NCI-H2029 (cell line): ENCODE measurements at regions not wholly inside any gene's neighbourhood (a gene's known extent, or its start where the extent isn't known, plus 50 kb on each side); places are given as distances from the start of the nearest gene placed in this dataset.

Experiments used
- DNase-seq: peaks from one replicate; lab custom pipeline; 2025; lab: John Stamatoyannopoulos, UW

GRCh38 chr6:26197933-26198721 is 110.9 kb downstream of the HFE start:
- DNase-seq: peak; percentile 50

GRCh38 chr6:26198722-26199056 is 111.5 kb downstream of the HFE start:
- no peak for DNase-seq

GRCh38 chr6:26199057-26199772 is 112.0 kb downstream of the HFE start:
- peak; percentile 95 for DNase-seq

DNA sequence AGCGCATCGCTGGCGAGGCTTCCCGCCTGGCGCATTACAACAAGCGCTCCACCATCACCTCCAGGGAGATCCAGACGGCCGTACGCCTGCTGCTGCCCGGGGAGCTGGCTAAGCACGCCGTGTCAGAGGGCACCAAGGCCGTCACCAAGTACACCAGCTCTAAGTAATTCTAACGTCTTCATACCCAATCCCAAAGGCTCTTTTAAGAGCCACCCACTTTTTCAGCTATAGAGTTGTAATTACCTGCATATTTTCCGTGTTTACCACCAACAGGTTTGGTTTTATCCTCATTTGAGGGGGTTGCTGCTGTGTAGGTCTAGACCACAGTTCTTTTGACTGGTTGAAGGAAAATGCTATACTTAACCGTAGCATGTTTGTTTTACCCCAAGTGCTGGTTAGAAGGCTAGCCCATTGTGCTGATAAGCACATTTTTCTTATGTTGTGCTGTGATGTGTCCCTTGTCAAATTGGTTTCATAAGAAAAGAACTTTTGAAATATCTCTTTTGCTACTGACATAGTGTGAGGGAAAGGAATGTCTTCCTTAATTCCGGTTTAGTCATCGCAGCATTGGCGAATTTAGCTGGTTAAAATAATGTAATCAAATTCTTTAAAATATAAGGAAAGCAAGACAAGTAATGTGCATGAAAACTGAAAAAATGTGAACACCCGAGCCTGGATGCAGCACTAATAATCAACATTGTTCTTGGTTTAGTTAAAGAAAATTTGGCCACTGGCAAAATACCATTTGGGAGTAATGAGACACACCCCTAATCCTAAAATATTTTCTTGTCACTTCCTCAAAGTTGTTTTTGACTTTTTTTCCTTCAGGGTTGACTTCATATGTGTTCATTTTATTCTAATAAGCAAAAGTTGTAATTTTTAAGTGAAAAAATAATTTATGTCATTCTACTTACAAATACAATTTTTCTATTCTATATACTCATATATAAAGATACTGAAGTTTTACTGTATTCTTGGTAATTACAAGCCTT is 112.8 kb downstream of the HFE start:
- no peak for DNase-seq

DNA sequence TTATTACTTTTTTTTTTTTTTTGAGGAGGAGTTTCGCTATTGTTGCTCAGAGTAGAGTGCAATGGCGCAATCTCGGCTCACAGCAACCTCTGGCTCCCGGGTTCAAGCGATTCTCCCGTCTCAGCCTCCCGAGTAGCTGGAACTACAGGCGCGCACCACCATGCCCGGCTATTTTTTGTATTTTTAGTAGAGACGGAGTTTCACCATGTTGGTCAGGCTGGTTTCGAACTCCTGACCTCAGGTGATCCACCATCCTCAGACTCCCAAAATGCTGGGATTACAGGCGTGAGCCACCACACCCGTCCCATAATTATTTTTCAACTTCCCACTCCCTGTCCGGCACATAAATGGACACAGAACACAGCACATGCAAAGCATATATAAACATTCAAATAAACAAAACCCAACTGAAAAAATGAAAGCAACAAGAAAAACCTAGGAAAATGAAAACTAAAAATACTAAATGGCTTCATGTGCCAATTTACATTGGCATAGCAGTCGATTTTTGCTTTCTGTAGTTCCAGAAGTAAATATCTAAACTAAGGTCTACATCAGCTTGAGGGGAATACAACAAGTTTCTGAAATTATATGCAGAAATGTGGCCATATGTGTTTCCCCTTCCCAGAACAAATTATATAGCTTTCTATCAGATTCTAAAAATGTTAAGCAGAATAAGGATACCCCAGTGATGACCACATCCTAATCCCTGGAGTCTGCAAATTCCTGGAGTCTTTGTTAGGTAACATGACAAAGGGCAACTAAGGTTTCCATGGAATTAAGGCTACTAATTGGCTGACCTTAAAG is 113.9 kb downstream of the HFE start:
- DNase-seq: no peak

DNA sequence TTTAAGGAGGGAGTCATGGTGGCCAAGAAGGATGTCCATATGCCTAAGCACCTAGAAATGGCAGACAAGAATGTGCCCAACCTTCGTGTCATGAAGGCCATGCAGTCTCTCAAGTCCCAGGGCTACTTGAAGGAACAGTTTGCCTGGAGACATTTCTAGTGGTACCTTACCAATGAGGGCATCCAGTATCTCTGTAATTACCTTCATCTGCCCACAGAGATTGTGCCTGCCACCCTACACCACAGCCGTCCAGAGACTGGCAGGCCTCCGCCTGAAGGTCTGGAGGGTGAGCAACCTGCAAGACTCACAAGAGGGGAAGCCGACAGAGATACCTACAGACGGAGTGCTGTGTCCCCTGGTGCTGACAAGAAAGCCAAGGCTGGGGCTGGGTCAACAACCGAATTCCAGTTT is 115.0 kb downstream of the HFE start:
- DNase-seq: no peak

DNA sequence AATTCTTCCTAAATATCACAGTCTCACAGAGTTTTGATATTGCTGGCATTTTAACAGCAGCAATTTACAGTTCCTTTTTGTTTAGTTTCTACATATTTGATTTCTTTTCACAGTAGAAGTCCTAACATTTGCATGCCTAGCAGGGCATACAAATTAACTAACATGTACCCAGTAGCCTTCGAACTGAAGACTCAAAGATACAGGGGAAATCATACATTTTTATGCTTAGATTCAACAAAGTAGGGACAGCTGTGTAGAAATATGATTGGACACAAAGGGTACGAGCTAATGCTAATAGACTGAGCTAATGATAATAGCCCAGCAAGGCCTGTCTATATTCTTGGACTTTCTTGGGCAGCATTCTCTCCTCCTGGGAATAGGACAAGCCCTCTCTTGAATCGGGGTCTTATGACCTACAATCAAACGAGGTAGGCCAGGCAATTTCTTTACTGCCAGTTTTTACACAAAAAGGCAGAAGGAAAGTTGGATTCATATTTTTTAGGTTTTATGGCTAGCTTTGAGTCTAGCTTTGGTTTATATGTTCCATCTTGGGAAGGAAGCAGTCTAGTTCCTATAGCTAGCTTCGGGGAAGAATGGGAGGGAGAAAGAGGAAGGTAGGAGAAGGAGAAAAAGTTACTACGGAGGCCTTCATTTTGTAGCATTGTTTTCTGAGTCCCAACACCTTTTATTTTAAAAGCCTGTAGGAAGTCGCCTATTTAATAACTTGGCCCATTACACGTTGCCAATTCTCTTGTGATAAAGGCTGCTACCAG is 115.8 kb downstream of the HFE start:
- DNase-seq: no peak

- DNase-seq: peak; percentile 99
These were observed 117.3 kb downstream of the HFE start for GRCh38 chr6:26204332-26205160.

DNA sequence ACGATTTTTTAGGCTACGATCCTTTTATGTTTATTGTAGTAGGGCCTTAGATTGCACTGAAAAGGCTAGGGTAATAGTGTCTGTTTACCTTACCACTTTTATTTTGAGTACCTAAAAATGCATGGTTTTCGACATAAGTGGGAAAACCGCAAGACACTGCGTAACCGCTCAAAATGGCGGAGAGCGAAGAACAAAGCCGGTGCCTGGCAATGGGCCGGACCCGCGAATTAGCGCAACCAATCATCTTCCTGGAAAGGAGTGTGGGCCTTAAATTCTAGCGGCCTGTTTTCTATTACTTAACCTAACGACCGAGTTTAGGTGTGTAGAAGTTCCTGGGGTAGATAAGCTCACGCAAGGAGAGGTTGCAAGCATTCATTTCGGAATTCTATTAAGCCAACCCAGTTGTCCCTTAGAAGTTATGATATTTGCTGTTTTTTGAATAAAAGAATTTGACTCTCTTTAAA is 118.0 kb downstream of the HFE start:
- DNase-seq: peak; percentile 96

DNA sequence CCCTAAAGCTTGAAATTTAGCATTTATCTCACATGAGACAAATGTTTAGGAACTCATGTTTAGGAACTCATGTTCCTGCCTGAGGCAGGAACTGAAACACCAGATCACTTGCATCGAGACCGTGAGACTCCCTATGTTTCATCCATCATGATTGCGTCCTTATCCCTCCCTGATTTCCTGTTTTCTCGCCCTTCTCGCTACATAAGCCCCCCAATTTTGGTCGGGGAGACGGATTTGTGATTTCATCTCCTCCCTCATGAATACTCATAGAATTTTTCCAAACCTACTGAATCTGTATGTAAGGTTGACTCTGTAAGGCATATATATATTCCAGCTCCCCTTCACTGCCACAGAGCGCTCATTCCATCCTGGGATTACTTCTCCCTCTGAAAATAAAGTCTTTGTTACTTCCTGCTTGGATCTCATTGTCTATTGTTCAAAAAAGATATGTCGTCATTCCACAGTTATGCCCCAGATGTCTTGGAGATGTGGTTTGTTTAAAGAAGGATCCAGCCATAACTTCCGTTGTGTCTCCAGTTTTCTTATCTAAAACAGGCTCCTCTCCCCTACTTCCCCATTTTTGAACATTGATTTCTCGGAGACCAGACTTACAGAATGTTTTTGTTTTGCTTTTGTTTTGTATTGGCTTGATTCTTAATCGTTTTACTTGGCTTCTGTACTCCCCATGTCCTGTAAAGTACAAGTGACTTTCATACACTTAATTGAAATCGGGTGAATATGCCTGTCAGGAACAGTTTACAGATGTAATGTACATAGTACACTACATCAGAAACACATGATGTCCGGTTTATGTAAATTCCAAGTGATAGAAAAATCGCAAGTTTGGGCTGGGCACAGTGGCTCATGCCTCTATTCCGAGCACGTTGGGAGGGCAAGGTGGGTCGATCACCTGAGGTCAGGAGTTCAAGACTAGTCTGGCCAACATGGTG is 118.7 kb downstream of the HFE start:
- peak; percentile 46 for DNase-seq

DNA sequence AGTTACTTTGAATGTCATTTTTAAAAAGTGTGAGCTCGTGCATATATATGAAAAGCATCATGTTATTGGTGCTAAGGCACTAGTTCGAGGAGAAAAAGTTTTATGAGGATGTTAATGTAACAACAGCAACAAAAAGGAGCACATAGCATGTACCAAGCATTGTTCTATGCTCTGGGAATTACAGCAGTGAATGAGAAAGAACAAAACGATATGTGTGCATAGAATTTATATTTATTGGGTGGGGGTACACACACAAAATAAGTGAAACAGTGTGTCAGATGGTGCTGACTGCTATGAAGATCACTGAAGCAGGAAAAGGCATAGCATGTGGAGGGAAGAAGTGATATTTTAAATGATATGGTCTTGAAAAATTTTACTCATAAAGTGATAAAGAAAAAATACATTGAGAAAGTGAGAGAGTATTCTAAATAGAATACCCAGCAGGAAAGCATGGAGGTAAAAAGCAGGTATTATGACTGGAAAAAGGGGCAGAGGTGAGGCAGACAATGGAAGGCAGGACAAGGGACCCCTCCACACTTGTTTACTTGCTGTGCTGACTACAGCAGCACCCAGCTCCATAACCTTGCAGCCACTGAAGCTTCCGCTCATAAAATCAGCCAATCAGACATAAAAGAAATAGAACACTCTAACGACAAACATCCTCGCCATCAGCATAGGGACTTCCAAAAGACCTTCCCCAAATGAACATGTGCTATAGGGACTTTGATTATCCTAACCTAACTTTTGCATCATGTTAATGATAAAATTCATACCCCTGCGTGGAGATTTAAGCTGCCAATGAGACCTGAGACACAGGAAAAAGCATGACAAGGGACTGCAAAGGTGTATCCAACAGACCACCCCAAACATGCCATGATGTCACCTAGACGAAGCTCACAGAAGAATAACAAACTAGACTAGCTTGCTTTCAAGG is 119.9 kb downstream of the HFE start:
- no peak for DNase-seq

DNA sequence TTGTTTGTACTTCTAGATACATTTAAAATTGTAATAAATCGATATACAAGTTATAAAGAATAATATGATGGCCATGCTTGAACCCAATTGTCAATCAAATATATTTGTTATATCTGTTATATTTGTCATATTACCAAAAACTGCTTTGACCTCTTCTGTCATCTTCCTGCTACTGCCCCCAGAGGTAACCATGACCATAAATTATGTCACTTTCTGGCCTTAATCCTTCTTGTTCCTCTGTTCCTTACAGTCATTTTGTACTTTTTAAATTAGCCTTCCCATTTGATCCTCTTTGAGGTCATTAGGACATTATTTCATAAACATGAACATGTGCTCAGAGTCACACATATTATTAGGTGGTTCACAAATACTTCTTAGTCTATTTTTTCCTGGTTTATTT is 124.7 kb downstream of the HFE start:
- no peak for DNase-seq

DNA sequence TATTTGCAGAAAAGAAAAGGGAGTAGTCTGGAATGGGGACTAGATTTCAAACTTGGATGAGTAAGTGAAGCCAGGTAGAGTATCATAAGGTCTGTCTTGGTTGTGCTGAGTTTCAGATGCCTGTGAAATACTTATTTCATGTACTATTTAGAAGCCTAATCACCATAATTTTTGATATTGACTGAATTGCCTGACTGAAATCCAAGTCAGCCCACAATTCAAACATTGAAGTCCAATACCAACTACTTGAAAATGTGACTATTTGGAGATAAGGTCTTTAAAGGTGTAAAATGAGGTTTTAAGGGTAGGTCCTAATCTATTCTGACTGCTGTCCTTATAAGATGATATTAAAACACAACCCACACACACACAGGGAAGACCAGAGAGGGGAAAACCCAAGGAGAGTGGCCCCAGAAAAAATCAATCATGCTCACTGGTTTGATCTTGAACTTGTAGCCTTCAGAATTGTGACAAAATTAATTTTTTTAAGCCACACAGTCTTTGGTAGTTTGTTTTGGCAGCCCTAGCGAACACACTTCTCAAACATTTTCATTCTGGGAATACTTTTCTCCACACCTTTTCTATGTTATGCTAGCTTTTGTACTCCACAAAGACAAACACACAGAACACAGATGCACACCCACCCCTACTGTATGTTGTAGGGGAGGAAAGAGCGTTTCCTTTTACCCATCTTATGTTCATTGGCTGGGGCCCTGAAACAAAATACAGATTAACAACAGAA is 126.3 kb downstream of the HFE start:
- no peak for DNase-seq

DNA sequence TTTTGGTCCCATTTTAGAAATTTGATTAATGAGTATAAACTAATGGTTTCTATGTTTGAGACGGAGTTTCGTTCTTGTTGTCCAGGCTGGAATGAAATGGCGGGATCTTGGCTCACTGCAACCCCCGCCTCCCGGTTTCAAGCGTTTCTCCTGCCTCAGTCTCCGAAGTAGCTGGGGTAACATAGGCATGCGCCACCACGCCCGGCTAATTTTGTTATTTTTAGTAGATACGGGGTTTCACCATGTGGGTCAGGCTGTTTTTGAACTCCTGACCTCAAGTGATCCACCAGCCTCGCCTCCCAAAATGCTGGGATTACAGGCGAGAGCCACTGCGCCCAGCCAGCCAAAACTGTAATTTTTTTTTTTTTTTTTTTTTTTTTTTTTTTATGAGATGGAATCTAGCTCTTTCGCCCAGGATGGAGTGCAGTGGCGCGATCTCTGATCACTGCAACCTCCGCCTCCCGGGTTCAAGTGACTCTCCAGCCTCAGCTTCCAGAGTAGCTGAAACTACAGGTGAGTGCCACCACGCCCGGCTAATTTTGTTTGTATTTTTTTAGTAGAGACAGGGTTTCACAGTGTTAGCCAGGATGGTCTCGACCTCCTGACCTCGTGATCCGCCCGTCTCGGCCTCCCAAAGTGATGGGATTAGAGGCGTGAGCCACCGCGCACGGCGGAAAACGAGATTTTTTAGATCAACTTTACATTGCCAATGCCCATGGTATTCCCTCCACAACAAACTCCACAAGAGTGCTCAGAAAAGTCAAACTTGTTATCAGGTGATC is 127.8 kb downstream of the HFE start:
- DNase-seq: no peak

DNA sequence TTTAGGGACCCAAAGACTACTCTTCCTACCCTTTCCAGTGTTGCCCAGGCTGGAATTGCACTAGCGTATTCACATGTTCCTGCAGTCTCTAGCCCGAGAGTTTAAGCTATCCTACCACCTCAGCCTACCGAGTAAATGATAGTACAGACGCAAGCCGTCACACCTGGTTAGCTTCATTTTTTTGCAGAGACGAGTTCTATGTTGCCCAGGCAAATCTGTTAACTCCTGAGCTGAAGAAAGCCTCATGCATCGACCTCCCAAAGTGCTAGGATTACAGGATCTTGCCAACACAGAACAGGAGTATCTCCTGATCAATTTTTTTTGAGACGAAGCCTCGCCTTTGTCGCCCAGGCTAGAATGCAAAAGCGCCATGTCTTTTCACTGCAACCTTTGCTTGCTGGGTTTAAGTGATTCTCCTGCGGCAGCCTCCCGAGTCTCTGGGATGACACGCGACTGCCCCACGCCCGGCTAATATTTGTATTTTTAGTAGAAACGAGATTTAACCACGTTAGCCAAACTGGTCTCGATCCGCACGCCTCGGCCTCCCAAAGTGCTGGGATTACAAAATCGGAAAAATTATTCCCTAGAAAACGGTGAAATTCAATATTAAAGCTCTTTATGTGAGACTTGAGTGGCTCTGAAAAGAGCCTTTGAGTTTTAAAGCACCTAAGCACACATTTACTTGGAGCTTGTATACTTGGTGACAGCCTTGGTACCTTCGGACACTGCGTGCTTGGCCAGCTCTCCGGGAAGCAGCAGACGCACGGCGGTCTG is 128.5 kb downstream of the HFE start:
- peak; percentile 17 for DNase-seq
